Kidney epithelial cell (primary cell): ENCODE measurements at regions not wholly inside any gene's neighbourhood (a gene's known extent, or its start where the extent isn't known, plus 50 kb on each side); places are given as distances from the start of the nearest gene placed in this dataset.

Source experiments
- DNase-seq: peaks from one replicate; pipeline ENCODE4 v3.0.0-alpha.2; 2010; ENCODE audit warnings: low read depth
- H3K27me3 ChIP-seq: 2 replicates; pipeline ENCODE4 v1.6.0; 2011; ENCODE audit warnings: low read length; ENCODE audit not compliant: control insufficient read depth, insufficient read depth
- H3K36me3 ChIP-seq: 2 replicates; pipeline ENCODE4 v1.5.1; 2011; ENCODE audit warnings: low read length; ENCODE audit not compliant: control insufficient read depth, insufficient read depth
- H3K4me3 ChIP-seq: 2 replicates; pipeline ENCODE4 v1.5.1; 2011; ENCODE audit warnings: low read depth, mild to moderate bottlenecking, control low read depth, low read length
- CTCF ChIP-seq: IDR thresholded peaks from 2 replicates; pipeline ENCODE4 v1.5.1; 2011; ENCODE audit warnings: mild to moderate bottlenecking, moderate library complexity, low read length, control low read depth, inconsistent platforms; ENCODE audit not compliant: insufficient read depth, poor library complexity, severe bottlenecking

GRCh38 chr20:50348096-50348495, 157.5 kb downstream of the CEBPB start:
- TF ChIP-seq CTCF, result no peak
- Histone ChIP-seq H3K4me3 (no peak overlapping the region), H3K36me3 (no peaks in the 10 kb centered on the region), H3K27me3 (no peaks in the 10 kb centered on the region)
- no peak for DNase-seq

DNA sequence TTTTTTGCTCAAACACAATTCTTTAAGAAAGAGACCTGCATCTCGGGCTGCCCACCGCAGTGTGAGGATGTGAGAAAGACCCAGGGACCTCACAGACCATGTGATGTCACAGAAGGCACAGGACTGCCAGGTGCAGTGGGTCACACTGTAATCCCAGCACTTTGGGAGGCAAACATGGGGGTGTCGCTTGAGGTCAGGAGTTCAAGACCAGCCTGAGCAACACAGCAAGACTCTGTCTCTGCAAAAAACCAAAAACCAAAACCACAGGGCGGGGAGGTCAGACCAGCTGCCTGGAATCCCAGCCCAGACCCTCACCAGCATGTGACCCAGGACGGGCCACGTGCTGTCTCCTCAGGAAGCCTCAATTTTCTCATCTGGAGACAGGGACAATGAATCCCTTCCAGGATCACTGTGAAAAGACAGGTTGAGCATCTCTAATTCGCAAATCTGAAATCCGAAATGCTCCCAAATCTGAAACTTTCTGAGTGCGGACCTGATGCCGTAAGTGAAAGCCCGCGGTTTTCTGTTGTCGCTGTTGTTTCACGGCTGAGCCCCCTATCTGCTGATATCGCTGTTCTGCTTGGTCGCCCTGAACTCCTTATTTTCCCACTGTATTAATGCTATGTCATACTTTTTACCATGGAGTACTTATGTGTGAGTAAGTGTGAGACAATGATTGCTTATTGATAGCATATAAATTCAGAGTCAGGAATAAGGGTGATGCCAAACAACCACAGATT, 159.5 kb upstream of the PTPN1 start:
- DNase-seq, result no peak
- no peaks in the 10 kb centered on the region for H3K27me3 ChIP-seq
- no peak for TF ChIP-seq CTCF
- no peak overlapping the region for H3K4me3 ChIP-seq
- H3K36me3 ChIP-seq, result no peaks in the 10 kb centered on the region

GRCh38 chr20:50351541-50351940, 158.6 kb upstream of the PTPN1 start:
- Histone ChIP-seq H3K27me3 (no peaks in the 10 kb centered on the region), H3K4me3 (no peak overlapping the region), H3K36me3 (no peaks in the 10 kb centered on the region)
- no peak for TF ChIP-seq CTCF
- no peak for DNase-seq

DNA sequence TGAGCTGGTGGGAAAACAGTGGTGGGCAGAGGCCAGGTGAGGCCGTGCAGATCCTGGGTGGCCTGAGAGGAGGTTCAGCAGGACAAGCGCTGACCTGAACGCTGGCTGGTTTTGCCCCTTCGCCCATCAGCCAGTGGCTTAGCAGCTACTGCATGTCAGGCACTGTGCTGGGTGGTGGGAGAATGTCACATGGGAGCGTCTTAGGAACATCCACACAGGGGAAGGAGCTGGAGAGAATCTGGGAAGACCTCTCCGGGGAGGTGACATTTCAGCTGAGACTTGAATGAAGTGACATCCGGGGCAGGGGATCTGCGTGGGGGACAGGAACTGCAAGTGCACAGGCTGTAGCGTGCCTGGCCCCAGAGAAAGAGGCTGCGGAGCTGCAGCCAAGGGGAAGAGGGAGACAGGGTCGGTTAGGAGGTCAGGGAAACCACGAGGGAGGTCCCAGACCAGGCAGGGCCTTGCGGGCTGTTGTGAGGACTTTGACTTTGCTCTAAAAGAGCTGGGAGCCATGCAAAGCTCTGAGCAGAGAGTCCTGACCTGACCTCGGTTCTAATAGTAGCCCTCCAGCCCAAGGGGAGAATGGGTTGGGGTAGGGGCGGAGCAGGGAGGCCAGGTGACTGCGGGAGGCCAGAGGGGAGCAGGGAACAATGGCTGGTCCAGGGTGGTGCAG, 156.8 kb upstream of the PTPN1 start:
- Histone ChIP-seq H3K27me3 (no peaks in the 10 kb centered on the region), H3K36me3 (no peaks in the 10 kb centered on the region), H3K4me3 (no peak overlapping the region)
- no peak for DNase-seq
- TF ChIP-seq CTCF, result no peak

DNA sequence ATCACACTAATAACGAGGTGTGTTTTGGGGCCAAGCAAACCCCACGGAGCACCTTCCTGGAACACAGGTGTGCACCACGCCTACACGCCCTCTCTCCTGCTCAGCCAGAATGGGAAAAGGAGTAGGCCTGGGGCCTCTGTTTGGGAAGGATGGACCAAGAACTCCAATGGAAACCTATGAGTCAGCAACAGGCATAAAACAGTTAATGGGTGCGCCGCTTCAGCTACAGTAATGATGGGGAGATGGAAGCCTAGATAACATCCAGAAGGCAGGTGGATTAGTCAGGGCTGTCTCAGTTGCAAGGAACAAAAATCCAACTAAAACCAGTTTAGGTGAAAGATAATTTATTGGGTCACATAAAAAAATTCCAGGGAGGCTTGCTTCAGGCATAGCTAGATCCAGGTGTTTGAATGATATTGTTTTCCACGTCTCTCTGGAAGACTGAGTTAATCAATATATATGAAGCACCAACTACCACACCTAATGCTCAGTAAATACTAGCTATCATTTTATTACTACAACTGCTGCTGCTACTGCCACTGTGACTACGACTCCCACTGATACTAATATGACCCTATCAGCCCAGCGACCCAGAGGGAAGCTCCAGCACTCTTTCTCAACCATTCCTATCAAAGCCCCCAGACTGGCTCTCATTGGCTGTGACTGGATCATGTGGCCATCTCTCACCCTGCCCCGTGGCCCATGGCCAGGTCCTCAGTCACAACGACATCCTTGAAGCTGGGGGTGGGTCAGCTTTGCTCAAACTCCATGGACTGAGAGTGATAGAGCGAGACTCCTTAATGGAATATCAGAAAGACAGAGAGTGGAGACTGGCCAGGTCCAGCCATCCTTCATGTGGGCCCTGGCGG, 155.2 kb upstream of the PTPN1 start:
- DNase-seq, result no peak
- Histone ChIP-seq H3K27me3 (no peaks in the 10 kb centered on the region), H3K4me3 (no peak overlapping the region), H3K36me3 (no peaks in the 10 kb centered on the region)
- no peak for TF ChIP-seq CTCF
